Keratinocyte (primary cell): ENCODE measurements at regions not wholly inside any gene's neighbourhood (a gene's known extent, or its start where the extent isn't known, plus 50 kb on each side); places are given as distances from the start of the nearest gene placed in this dataset.

Experiments
- CTCF ChIP-seq, 3 experiments: IDR thresholded peaks in 1 of 3; conservative IDR thresholded peaks in 1 of 3; optimal IDR thresholded peaks in 1 of 3; 2 replicates in 2 of 3; 3 replicates in 1 of 3; pipeline versions ENCODE3 to v1.5.1; 2011; ENCODE audit warnings: low read length in 3 of 3, mild to moderate bottlenecking in 3 of 3, moderate library complexity in 2 of 3, control low read depth in 1 of 3, inconsistent platforms in 1 of 3; ENCODE audit not compliant: insufficient read depth in 2 of 3; ENCODE audit errors: extremely low read depth in 1 of 3
- EZH2 ChIP-seq: IDR thresholded peaks from one replicate; pipeline ENCODE4 v1.6.1; 2012; ENCODE audit warnings: inconsistent platforms, mild to moderate bottlenecking, low read length, moderate library complexity

GRCh38 chr1:81562934-81563333 is 237.8 kb upstream of the ADGRL2 start:
- TF ChIP-seq CTCF (optimal IDR thresholded peaks at IDR 0.05 in 1 of 3, IDR thresholded peaks at IDR 0.05 in 1 of 3, conservative IDR thresholded peaks at IDR 0.05 in 1 of 3; ENCODE audit: extremely low read depth in 1 of 3, insufficient read depth in 2 of 3, low read length in 3 of 3) (no peak), EZH2 (no peak)
